IMR-90 (cell line): ENCODE measurements at regions not wholly inside any gene's neighbourhood (a gene's known extent, or its start where the extent isn't known, plus 50 kb on each side); places are given as distances from the start of the nearest gene placed in this dataset.

Experiments
- ATAC-seq: fragments of 200-7000 bp; cut with Tn5 transposase; 2 replicates; pipeline ENCODE4 v1.9.1; 2020; ENCODE audit warnings: low read depth, mild to moderate bottlenecking, moderate library complexity
- BruUV-seq: library from RNA; stranded (reverse); fragments of 400-500 nt; replicated peaks from 2 replicates; lab custom pipeline; 2021; lab: Mats Ljungman, UMichigan
- CTCF ChIA-PET: fragments of 300-600 bp; formaldehyde crosslinking; extraction: SDS; loops from one replicate; lab custom pipeline; 2021; ENCODE audit warnings: antibody characterized with exemption; lab: Yijun Ruan, JAX
- POLR2A ChIA-PET: fragments of 300-600 bp; sonication (Branson Sonifier 250); formaldehyde crosslinking; loops from one replicate; lab custom pipeline; 2022; ENCODE audit warnings: antibody characterized with exemption; ENCODE audit not compliant: unreplicated experiment; lab: Charles Lee
- DNase-seq: peaks from one replicate; pipeline ENCODE4 v3.0.0; 2013
- H2AFZ ChIP-seq: replicated peaks from 2 replicates; pipeline ENCODE3; 2013; ENCODE audit warnings: low read length, mild to moderate bottlenecking; ENCODE audit not compliant: poor library complexity
- H2AK5ac ChIP-seq: 2 replicates; pipeline ENCODE4 v1.6.1; 2013; ENCODE audit warnings: low read depth, low read length, inconsistent platforms
- H2AK9ac ChIP-seq: replicated peaks from 2 replicates; pipeline ENCODE3; 2013; ENCODE audit warnings: mild to moderate bottlenecking, low read depth, low read length, moderate library complexity; ENCODE audit not compliant: poor library complexity
- H2BK120ac ChIP-seq: 2 replicates; pipeline ENCODE4 v1.6.1; 2013; ENCODE audit warnings: low read depth, low read length, inconsistent platforms
- H2BK15ac ChIP-seq: 3 replicates; pipeline ENCODE4 v1.6.1; 2013; ENCODE audit warnings: low read depth, low read length, inconsistent platforms
- H2BK20ac ChIP-seq: 2 replicates; pipeline ENCODE4 v1.6.1; 2013; ENCODE audit warnings: low read depth, mild to moderate bottlenecking, inconsistent platforms, low read length, moderate library complexity
- H2BK5ac ChIP-seq: 2 replicates; pipeline ENCODE4 v1.6.1; 2013; ENCODE audit warnings: mild to moderate bottlenecking, low read depth, low read length, inconsistent platforms; ENCODE audit not compliant: poor library complexity, severe bottlenecking
- H3K14ac ChIP-seq: replicated peaks from 2 replicates; pipeline ENCODE4 v1.6.1; 2013; ENCODE audit warnings: low read depth, low read length, inconsistent platforms
- H3K18ac ChIP-seq: 2 replicates; pipeline ENCODE4 v1.6.1; 2013; ENCODE audit warnings: low read depth, low read length, control low read depth
- H3K23ac ChIP-seq: 2 replicates; pipeline ENCODE4 v1.6.1; 2013; ENCODE audit warnings: low read depth, low read length, inconsistent platforms
- H3K27ac ChIP-seq: 2 replicates; pipeline ENCODE4 v1.5.1; 2013; ENCODE audit warnings: mild to moderate bottlenecking, control low read depth, low read length; ENCODE audit not compliant: insufficient read depth
- H3K27me3 ChIP-seq: 2 replicates; pipeline ENCODE4 v1.6.1; 2013; ENCODE audit warnings: low read length; ENCODE audit not compliant: control insufficient read depth, insufficient read depth
- H3K36me3 ChIP-seq: 2 replicates; pipeline ENCODE4 v1.6.1; 2013; ENCODE audit warnings: low read length, mixed read lengths; ENCODE audit not compliant: control insufficient read depth, insufficient read depth
- H3K4ac ChIP-seq: 2 replicates; pipeline ENCODE4 v1.6.1; 2013; ENCODE audit warnings: low read depth, low read length, inconsistent platforms
- H3K4me1 ChIP-seq: 2 replicates; pipeline ENCODE4 v1.6.1; 2013; ENCODE audit warnings: low read length, mixed read lengths; ENCODE audit not compliant: control insufficient read depth, insufficient read depth
- H3K4me2 ChIP-seq: 2 replicates; pipeline ENCODE4 v1.6.1; 2013; ENCODE audit warnings: low read depth, mild to moderate bottlenecking, control low read depth, low read length, moderate library complexity
- H3K4me3 ChIP-seq: 2 replicates; pipeline ENCODE4 v1.5.1; 2013; ENCODE audit warnings: low read depth, mild to moderate bottlenecking, control low read depth, low read length, moderate library complexity; ENCODE audit not compliant: insufficient read depth
- H3K56ac ChIP-seq: 2 replicates; pipeline ENCODE4 v1.6.1; 2013; ENCODE audit warnings: low read length, inconsistent platforms; ENCODE audit not compliant: insufficient read depth; ENCODE audit errors: extremely low read depth
- H3K79me1 ChIP-seq, 2 experiments: 2 replicates each; pipeline ENCODE4 v1.6.1; 2013; ENCODE audit warnings: low read length in 2 of 2, inconsistent platforms in 1 of 2, low read depth in 1 of 2
- H3K9ac ChIP-seq: 2 replicates; pipeline ENCODE4 v1.6.1; 2013; ENCODE audit warnings: low read depth, low read length, control low read depth
- H3K9me1 ChIP-seq: 2 replicates; pipeline ENCODE4 v1.6.1; 2013; ENCODE audit warnings: low read length, inconsistent platforms; ENCODE audit not compliant: insufficient read depth
- H3K9me3 ChIP-seq: 2 replicates; pipeline ENCODE4 v1.6.1; 2013; ENCODE audit warnings: low read length; ENCODE audit not compliant: control insufficient read depth, insufficient read depth
- H4K20me1 ChIP-seq: 2 replicates; pipeline ENCODE4 v1.6.1; 2013; ENCODE audit warnings: low read length, inconsistent platforms; ENCODE audit not compliant: insufficient read depth
- H4K5ac ChIP-seq: 2 replicates; pipeline ENCODE4 v1.6.1; 2013; ENCODE audit warnings: mild to moderate bottlenecking, low read depth, low read length, control low read depth
- H4K8ac ChIP-seq, 2 experiments: 2 replicates each; pipeline ENCODE4 v1.6.1; 2013; ENCODE audit warnings: low read depth in 2 of 2, low read length in 2 of 2, control low read depth in 1 of 2, inconsistent platforms in 1 of 2
- H4K91ac ChIP-seq: 2 replicates; pipeline ENCODE4 v1.6.1; 2013; ENCODE audit warnings: low read depth, low read length, inconsistent platforms; ENCODE audit not compliant: insufficient read depth
- FOS ChIP-seq: fragments of 150-350 bp; IDR thresholded peaks from 2 replicates; pipeline ENCODE4 v1.6.1; 2016; ENCODE audit warnings: low read depth, low read length
- MAZ ChIP-seq: IDR thresholded peaks from 2 replicates; pipeline ENCODE4 v1.6.1; 2012; ENCODE audit warnings: low read depth, mild to moderate bottlenecking, low read length, improper control_type of control experiment, moderate library complexity, borderline replicate concordance
- dilution Hi-C: fragments of 300-500 bp; cut with HindIII; formaldehyde crosslinking; loops from one replicate; pipeline ENCODE4 v1.14.3; 2018; ENCODE audit warnings: low sequenced_read_pairs; ENCODE audit not compliant: unreplicated experiment
- in situ Hi-C: fragments of 300-500 bp; cut with MboI; formaldehyde crosslinking; loops from 3 replicates; pipeline ENCODE4 v1.14.3; 2019; ENCODE audit warnings: low sequenced_read_pairs, inconsistent platforms, mixed read lengths
- intact Hi-C: fragments of 100-400 bp; cut with micrococcal nuclease; formaldehyde crosslinking; loops from 2 replicates; pipeline ENCODE4 v1.10.0; 2022
- TF ChIP-seq, protein P1 (sequence below): fragments of 150-350 bp; IDR thresholded peaks from 2 replicates; pipeline ENCODE4 v1.6.1; 2017; ENCODE audit warnings: mild to moderate bottlenecking, antibody characterized with exemption, low read length, low read depth

DNA sequence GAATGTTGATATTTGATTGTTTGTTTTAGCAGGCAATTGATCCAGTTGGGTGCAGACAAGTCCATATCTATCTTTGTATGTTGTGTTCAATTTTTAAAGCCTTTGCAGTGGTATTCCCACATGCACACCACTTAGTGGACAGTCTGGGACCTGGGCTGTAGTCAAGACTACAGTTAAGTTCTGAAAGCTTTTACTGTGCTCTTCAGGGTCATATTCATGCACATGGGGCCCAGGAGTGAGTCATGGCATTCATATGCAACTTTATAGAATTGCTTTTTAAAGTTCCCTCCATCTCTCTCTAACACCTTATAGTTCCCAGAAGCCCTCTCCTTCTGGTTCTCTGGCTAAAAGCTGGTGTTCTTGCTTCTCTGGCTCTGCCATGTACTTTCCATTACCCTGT is 228.2 kb upstream of the CCNH start:
- H3K23ac ChIP-seq = no peak overlapping the region
- CTCF ChIA-PET = no interaction called here
- H4K8ac ChIP-seq = no peak overlapping the region
- H3K27me3 ChIP-seq = no peaks in the 10 kb centered on the region
- H3K14ac ChIP-seq = no peak overlapping the region
- H3K36me3 ChIP-seq = no peaks in the 10 kb centered on the region
- H2BK5ac ChIP-seq = no peak overlapping the region
- no peak overlapping the region for H2BK15ac ChIP-seq
- no peak for TF ChIP-seq FOS
- no peak for TF ChIP-seq MAZ
- TF ChIP-seq, protein P1, sequence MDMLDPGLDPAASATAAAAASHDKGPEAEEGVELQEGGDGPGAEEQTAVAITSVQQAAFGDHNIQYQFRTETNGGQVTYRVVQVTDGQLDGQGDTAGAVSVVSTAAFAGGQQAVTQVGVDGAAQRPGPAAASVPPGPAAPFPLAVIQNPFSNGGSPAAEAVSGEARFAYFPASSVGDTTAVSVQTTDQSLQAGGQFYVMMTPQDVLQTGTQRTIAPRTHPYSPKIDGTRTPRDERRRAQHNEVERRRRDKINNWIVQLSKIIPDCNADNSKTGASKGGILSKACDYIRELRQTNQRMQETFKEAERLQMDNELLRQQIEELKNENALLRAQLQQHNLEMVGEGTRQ = no peak
- no peak overlapping the region for H3K9ac ChIP-seq
- no peak overlapping the region for H3K56ac ChIP-seq
- no peaks in the 10 kb centered on the region for H3K79me1 ChIP-seq
- H2AK5ac ChIP-seq = no peak overlapping the region
- H4K91ac ChIP-seq = no peak overlapping the region
- no peak for ATAC-seq
- dilution Hi-C loops = no loop called here
- no peak overlapping the region for H2AK9ac ChIP-seq
- no peak overlapping the region for H3K4me2 ChIP-seq
- H3K4ac ChIP-seq = no peak overlapping the region
- H3K4me3 ChIP-seq = no peak overlapping the region
- no peak overlapping the region for H2BK120ac ChIP-seq
- H3K9me1 ChIP-seq = no peaks in the 10 kb centered on the region
- H3K9me3 ChIP-seq = no peaks in the 10 kb centered on the region
- no peak overlapping the region for H4K5ac ChIP-seq
- no TSS peak for BruUV-seq
- intact Hi-C loops = no loop called here
- no peak overlapping the region for H3K18ac ChIP-seq
- H2BK20ac ChIP-seq = no peak overlapping the region
- no peaks in the 10 kb centered on the region for H4K20me1 ChIP-seq
- POLR2A ChIA-PET = no interaction called here
- in situ Hi-C loops = no loop called here
- H3K27ac ChIP-seq = no peak overlapping the region
- no peak for DNase-seq
- H2AFZ ChIP-seq = no peak overlapping the region
- H3K4me1 ChIP-seq = no peaks in the 10 kb centered on the region
